ENCODE measurements at regions not wholly inside any gene's neighbourhood (a gene's known extent, or its start where the extent isn't known, plus 50 kb on each side); places are given as distances from the start of the nearest gene placed in this dataset.

GRCh38 chr16:85394456-85395206, 218.5 kb upstream of the GSE1 start:
- DNase-seq: no peak

GRCh38 chr16:85395207-85395912, 217.8 kb upstream of the GSE1 start:
- no peak for DNase-seq

- DNase-seq: no peak
Observed at GRCh38 chr16:85395913-85396878, 216.9 kb upstream of the GSE1 start.

GRCh38 chr16:85396879-85397871, 215.9 kb upstream of the GSE1 start:
- DNase-seq: no peak

- no peak for DNase-seq
Observed at GRCh38 chr16:85398050-85398451, 215.1 kb upstream of the GSE1 start.

- DNase-seq: no peak
Observed at GRCh38 chr16:85398688-85399582, 214.2 kb upstream of the GSE1 start.

- DNase-seq: no peak
Observed at GRCh38 chr16:85399583-85400284, 213.4 kb upstream of the GSE1 start.

- DNase-seq: no peak
Observed at GRCh38 chr16:85400305-85401205, 212.6 kb upstream of the GSE1 start.

- DNase-seq: no peak
Observed at GRCh38 chr16:85401370-85401916, 211.7 kb upstream of the GSE1 start.

- no peak for DNase-seq
Observed at GRCh38 chr16:85401917-85402766, 211.0 kb upstream of the GSE1 start.

GRCh38 chr16:85402910-85403692, 210.0 kb upstream of the GSE1 start:
- DNase-seq: no peak

GRCh38 chr16:85403693-85404092, 209.4 kb upstream of the GSE1 start:
- DNase-seq: no peak

GRCh38 chr16:85412911-85413520, 200.1 kb upstream of the GSE1 start:
- DNase-seq: no peak

GRCh38 chr16:85413691-85414663, 199.1 kb upstream of the GSE1 start:
- DNase-seq: no peak
